IMR-90 (cell line): ENCODE measurements at regions not wholly inside any gene's neighbourhood (a gene's known extent, or its start where the extent isn't known, plus 50 kb on each side); places are given as distances from the start of the nearest gene placed in this dataset.

Experiments
- ATAC-seq: fragments of 200-7000 bp; cut with Tn5 transposase; 2 replicates; pipeline ENCODE4 v1.9.1; 2020; ENCODE audit warnings: low read depth, mild to moderate bottlenecking, moderate library complexity
- BruUV-seq: library from RNA; stranded (reverse); fragments of 400-500 nt; replicated peaks from 2 replicates; lab custom pipeline; 2021; lab: Mats Ljungman, UMichigan
- CTCF ChIA-PET: fragments of 300-600 bp; formaldehyde crosslinking; extraction: SDS; loops from one replicate; lab custom pipeline; 2021; ENCODE audit warnings: antibody characterized with exemption; lab: Yijun Ruan, JAX
- POLR2A ChIA-PET: fragments of 300-600 bp; sonication (Branson Sonifier 250); formaldehyde crosslinking; loops from one replicate; lab custom pipeline; 2022; ENCODE audit warnings: antibody characterized with exemption; ENCODE audit not compliant: unreplicated experiment; lab: Charles Lee
- DNase-seq: peaks from one replicate; pipeline ENCODE4 v3.0.0; 2013
- H2AFZ ChIP-seq: replicated peaks from 2 replicates; pipeline ENCODE3; 2013; ENCODE audit warnings: low read length, mild to moderate bottlenecking; ENCODE audit not compliant: poor library complexity
- H2AK5ac ChIP-seq: 2 replicates; pipeline ENCODE4 v1.6.1; 2013; ENCODE audit warnings: low read depth, low read length, inconsistent platforms
- H2AK9ac ChIP-seq: replicated peaks from 2 replicates; pipeline ENCODE3; 2013; ENCODE audit warnings: mild to moderate bottlenecking, low read depth, low read length, moderate library complexity; ENCODE audit not compliant: poor library complexity
- H2BK120ac ChIP-seq: 2 replicates; pipeline ENCODE4 v1.6.1; 2013; ENCODE audit warnings: low read depth, low read length, inconsistent platforms
- H2BK15ac ChIP-seq: 3 replicates; pipeline ENCODE4 v1.6.1; 2013; ENCODE audit warnings: low read depth, low read length, inconsistent platforms
- H2BK20ac ChIP-seq: 2 replicates; pipeline ENCODE4 v1.6.1; 2013; ENCODE audit warnings: low read depth, mild to moderate bottlenecking, inconsistent platforms, low read length, moderate library complexity
- H2BK5ac ChIP-seq: 2 replicates; pipeline ENCODE4 v1.6.1; 2013; ENCODE audit warnings: mild to moderate bottlenecking, low read depth, low read length, inconsistent platforms; ENCODE audit not compliant: poor library complexity, severe bottlenecking
- H3K14ac ChIP-seq: replicated peaks from 2 replicates; pipeline ENCODE4 v1.6.1; 2013; ENCODE audit warnings: low read depth, low read length, inconsistent platforms
- H3K18ac ChIP-seq: 2 replicates; pipeline ENCODE4 v1.6.1; 2013; ENCODE audit warnings: low read depth, low read length, control low read depth
- H3K23ac ChIP-seq: 2 replicates; pipeline ENCODE4 v1.6.1; 2013; ENCODE audit warnings: low read depth, low read length, inconsistent platforms
- H3K27ac ChIP-seq: 2 replicates; pipeline ENCODE4 v1.5.1; 2013; ENCODE audit warnings: mild to moderate bottlenecking, control low read depth, low read length; ENCODE audit not compliant: insufficient read depth
- H3K27me3 ChIP-seq: 2 replicates; pipeline ENCODE4 v1.6.1; 2013; ENCODE audit warnings: low read length; ENCODE audit not compliant: control insufficient read depth, insufficient read depth
- H3K36me3 ChIP-seq: 2 replicates; pipeline ENCODE4 v1.6.1; 2013; ENCODE audit warnings: low read length, mixed read lengths; ENCODE audit not compliant: control insufficient read depth, insufficient read depth
- H3K4ac ChIP-seq: 2 replicates; pipeline ENCODE4 v1.6.1; 2013; ENCODE audit warnings: low read depth, low read length, inconsistent platforms
- H3K4me1 ChIP-seq: 2 replicates; pipeline ENCODE4 v1.6.1; 2013; ENCODE audit warnings: low read length, mixed read lengths; ENCODE audit not compliant: control insufficient read depth, insufficient read depth
- H3K4me2 ChIP-seq: 2 replicates; pipeline ENCODE4 v1.6.1; 2013; ENCODE audit warnings: low read depth, mild to moderate bottlenecking, control low read depth, low read length, moderate library complexity
- H3K4me3 ChIP-seq: 2 replicates; pipeline ENCODE4 v1.5.1; 2013; ENCODE audit warnings: low read depth, mild to moderate bottlenecking, control low read depth, low read length, moderate library complexity; ENCODE audit not compliant: insufficient read depth
- H3K56ac ChIP-seq: 2 replicates; pipeline ENCODE4 v1.6.1; 2013; ENCODE audit warnings: low read length, inconsistent platforms; ENCODE audit not compliant: insufficient read depth; ENCODE audit errors: extremely low read depth
- H3K79me1 ChIP-seq, 2 experiments: 2 replicates each; pipeline ENCODE4 v1.6.1; 2013; ENCODE audit warnings: low read length in 2 of 2, inconsistent platforms in 1 of 2, low read depth in 1 of 2
- H3K9ac ChIP-seq: 2 replicates; pipeline ENCODE4 v1.6.1; 2013; ENCODE audit warnings: low read depth, low read length, control low read depth
- H3K9me1 ChIP-seq: 2 replicates; pipeline ENCODE4 v1.6.1; 2013; ENCODE audit warnings: low read length, inconsistent platforms; ENCODE audit not compliant: insufficient read depth
- H3K9me3 ChIP-seq: 2 replicates; pipeline ENCODE4 v1.6.1; 2013; ENCODE audit warnings: low read length; ENCODE audit not compliant: control insufficient read depth, insufficient read depth
- H4K20me1 ChIP-seq: 2 replicates; pipeline ENCODE4 v1.6.1; 2013; ENCODE audit warnings: low read length, inconsistent platforms; ENCODE audit not compliant: insufficient read depth
- H4K5ac ChIP-seq: 2 replicates; pipeline ENCODE4 v1.6.1; 2013; ENCODE audit warnings: mild to moderate bottlenecking, low read depth, low read length, control low read depth
- H4K8ac ChIP-seq, 2 experiments: 2 replicates each; pipeline ENCODE4 v1.6.1; 2013; ENCODE audit warnings: low read depth in 2 of 2, low read length in 2 of 2, control low read depth in 1 of 2, inconsistent platforms in 1 of 2
- H4K91ac ChIP-seq: 2 replicates; pipeline ENCODE4 v1.6.1; 2013; ENCODE audit warnings: low read depth, low read length, inconsistent platforms; ENCODE audit not compliant: insufficient read depth
- BHLHE40 ChIP-seq: fragments of 150-350 bp; IDR thresholded peaks from 2 replicates; pipeline ENCODE4 v1.6.1; 2016; ENCODE audit warnings: mild to moderate bottlenecking, low read depth, low read length
- CEBPB ChIP-seq: IDR thresholded peaks from 2 replicates; pipeline ENCODE4 v1.6.1; 2012; ENCODE audit warnings: low read depth, low read length, improper control_type of control experiment
- FOS ChIP-seq: fragments of 150-350 bp; IDR thresholded peaks from 2 replicates; pipeline ENCODE4 v1.6.1; 2016; ENCODE audit warnings: low read depth, low read length
- MAFK ChIP-seq: IDR thresholded peaks from 2 replicates; pipeline ENCODE4 v1.6.1; 2012; ENCODE audit warnings: low read depth, low read length, improper control_type of control experiment
- MAZ ChIP-seq: IDR thresholded peaks from 2 replicates; pipeline ENCODE4 v1.6.1; 2012; ENCODE audit warnings: low read depth, mild to moderate bottlenecking, low read length, improper control_type of control experiment, moderate library complexity, borderline replicate concordance
- MXI1 ChIP-seq: IDR thresholded peaks from 2 replicates; pipeline ENCODE4 v1.6.1; 2012; ENCODE audit warnings: low read depth, mild to moderate bottlenecking, low read length, moderate library complexity, borderline replicate concordance
- NFE2L2 ChIP-seq: fragments of 150-350 bp; IDR thresholded peaks from 2 replicates; pipeline ENCODE4 v1.6.1; 2016; ENCODE audit warnings: low read depth, mild to moderate bottlenecking, low read length
- POLR2A ChIP-seq: IDR thresholded peaks from 2 replicates; pipeline ENCODE4 v1.6.1; 2012; ENCODE audit warnings: mild to moderate bottlenecking, low read depth, low read length
- SMC3 ChIP-seq: fragments of 150-350 bp; IDR thresholded peaks from 2 replicates; pipeline ENCODE4 v1.6.1; 2016; ENCODE audit warnings: low read depth, mild to moderate bottlenecking, antibody characterized with exemption, low read length, moderate library complexity
- WGBS, 2 experiments: methylation state at CpG; one replicate each; pipeline versions ENCODE4 v1.1.5 to v1.1.7; 2013; ENCODE audit warnings: missing lambda C conversion rate in 2 of 2; ENCODE audit not compliant: insufficient read length in 1 of 2; ENCODE audit errors: extremely low coverage in 2 of 2; 5-methylcytosine and 5-hydroxymethylcytosine counted together
- dilution Hi-C: fragments of 300-500 bp; cut with HindIII; formaldehyde crosslinking; loops from one replicate; pipeline ENCODE4 v1.14.3; 2018; ENCODE audit warnings: low sequenced_read_pairs; ENCODE audit not compliant: unreplicated experiment
- in situ Hi-C: fragments of 300-500 bp; cut with MboI; formaldehyde crosslinking; loops from 3 replicates; pipeline ENCODE4 v1.14.3; 2019; ENCODE audit warnings: low sequenced_read_pairs, inconsistent platforms, mixed read lengths
- intact Hi-C: fragments of 100-400 bp; cut with micrococcal nuclease; formaldehyde crosslinking; loops from 2 replicates; pipeline ENCODE4 v1.10.0; 2022
- TF ChIP-seq, protein P1 (sequence below): fragments of 150-350 bp; IDR thresholded peaks from 2 replicates; pipeline ENCODE4 v1.6.1; 2017; ENCODE audit warnings: mild to moderate bottlenecking, antibody characterized with exemption, low read length, low read depth
- TF ChIP-seq, protein P2 (sequence below): conservative IDR thresholded peaks from 2 replicates; pipeline ENCODE4 v1.5.1; 2012; ENCODE audit warnings: mild to moderate bottlenecking, low read depth, low read length, improper control_type of control experiment
- TF ChIP-seq, protein P3 (sequence below): fragments of 150-350 bp; IDR thresholded peaks from 2 replicates; pipeline ENCODE4 v1.6.1; 2016; ENCODE audit warnings: low read depth, mild to moderate bottlenecking, low read length, moderate library complexity, borderline replicate concordance

DNA sequence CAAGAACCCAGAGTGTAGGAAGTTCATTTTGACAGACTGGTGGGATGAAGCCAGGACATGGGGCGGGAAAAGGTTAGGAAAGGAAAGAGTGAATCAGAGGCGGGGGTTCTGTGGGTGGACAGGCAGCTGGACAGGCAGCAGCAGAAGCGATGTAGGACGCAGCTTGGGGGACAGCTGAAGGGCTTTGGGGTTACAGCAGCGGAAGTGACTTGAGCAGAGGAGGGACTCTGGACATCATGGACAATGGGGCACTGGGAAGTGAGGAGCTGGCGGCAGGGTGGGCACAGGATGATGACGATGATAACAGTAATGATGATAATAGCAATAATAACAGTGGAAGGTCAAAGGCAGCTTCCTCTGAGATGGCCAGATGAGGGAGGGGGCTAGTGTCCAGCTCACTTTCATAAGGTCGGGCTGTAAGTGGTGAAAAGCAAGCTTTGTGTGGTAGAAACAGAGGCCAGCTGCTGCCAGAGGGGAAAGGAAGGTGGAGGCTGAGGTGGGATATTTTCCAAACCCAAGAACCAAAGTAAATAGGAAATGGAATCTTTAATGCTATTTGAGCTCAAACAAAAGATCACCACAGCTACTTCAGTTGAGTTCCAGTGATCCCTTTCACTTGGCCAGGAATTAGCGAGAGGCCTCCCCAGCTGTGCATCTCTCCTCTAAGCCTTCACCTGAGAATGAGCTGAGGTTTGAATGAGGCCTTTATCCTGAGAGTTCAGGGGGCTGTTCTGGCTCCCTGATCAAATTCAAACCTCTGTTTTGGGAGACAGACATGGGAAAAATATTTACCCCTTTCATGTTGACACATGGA, 433.5 kb downstream of the DHX35 start:
- Histone ChIP-seq H3K18ac (no peak overlapping the region), H3K4me2 (no peak overlapping the region), H3K9me3 (peaks cover 8% of the 10 kb centered on the region; the same call in 1 of the 2 replicates), H3K14ac (no peak overlapping the region), H3K56ac (no peak overlapping the region), H2BK20ac (no peak overlapping the region), H3K23ac (no peak overlapping the region), H2AK5ac (no peak overlapping the region), H4K5ac (no peak overlapping the region), H3K27ac (no peak overlapping the region), H2AFZ (no peak overlapping the region), H2BK15ac (no peak overlapping the region), H4K20me1 (no peaks in the 10 kb centered on the region), H2BK120ac (no peak overlapping the region), H4K8ac (no peak overlapping the region), H3K4ac (no peak overlapping the region), H2BK5ac (no peak overlapping the region), H3K36me3 (no peaks in the 10 kb centered on the region), H3K79me1 (no peaks in the 10 kb centered on the region), H3K9me1 (no peaks in the 10 kb centered on the region), H2AK9ac (no peak overlapping the region), H4K91ac (no peak overlapping the region), H3K4me1 (no peaks in the 10 kb centered on the region), H3K4me3 (no peak overlapping the region), H3K9ac (no peak overlapping the region), H3K27me3 (no peaks in the 10 kb centered on the region)
- ATAC-seq: no peak
- TF ChIP-seq, protein P1, sequence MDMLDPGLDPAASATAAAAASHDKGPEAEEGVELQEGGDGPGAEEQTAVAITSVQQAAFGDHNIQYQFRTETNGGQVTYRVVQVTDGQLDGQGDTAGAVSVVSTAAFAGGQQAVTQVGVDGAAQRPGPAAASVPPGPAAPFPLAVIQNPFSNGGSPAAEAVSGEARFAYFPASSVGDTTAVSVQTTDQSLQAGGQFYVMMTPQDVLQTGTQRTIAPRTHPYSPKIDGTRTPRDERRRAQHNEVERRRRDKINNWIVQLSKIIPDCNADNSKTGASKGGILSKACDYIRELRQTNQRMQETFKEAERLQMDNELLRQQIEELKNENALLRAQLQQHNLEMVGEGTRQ: no peak
- no peak for TF ChIP-seq SMC3
- TF ChIP-seq POLR2A: no peak
- TF ChIP-seq FOS: no peak
- no peak for TF ChIP-seq BHLHE40
- no peak for TF ChIP-seq NFE2L2
- no peak for TF ChIP-seq MAFK
- TF ChIP-seq MAZ: no peak
- TF ChIP-seq, protein P2, sequence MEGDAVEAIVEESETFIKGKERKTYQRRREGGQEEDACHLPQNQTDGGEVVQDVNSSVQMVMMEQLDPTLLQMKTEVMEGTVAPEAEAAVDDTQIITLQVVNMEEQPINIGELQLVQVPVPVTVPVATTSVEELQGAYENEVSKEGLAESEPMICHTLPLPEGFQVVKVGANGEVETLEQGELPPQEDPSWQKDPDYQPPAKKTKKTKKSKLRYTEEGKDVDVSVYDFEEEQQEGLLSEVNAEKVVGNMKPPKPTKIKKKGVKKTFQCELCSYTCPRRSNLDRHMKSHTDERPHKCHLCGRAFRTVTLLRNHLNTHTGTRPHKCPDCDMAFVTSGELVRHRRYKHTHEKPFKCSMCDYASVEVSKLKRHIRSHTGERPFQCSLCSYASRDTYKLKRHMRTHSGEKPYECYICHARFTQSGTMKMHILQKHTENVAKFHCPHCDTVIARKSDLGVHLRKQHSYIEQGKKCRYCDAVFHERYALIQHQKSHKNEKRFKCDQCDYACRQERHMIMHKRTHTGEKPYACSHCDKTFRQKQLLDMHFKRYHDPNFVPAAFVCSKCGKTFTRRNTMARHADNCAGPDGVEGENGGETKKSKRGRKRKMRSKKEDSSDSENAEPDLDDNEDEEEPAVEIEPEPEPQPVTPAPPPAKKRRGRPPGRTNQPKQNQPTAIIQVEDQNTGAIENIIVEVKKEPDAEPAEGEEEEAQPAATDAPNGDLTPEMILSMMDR: no peak
- TF ChIP-seq, protein P3, sequence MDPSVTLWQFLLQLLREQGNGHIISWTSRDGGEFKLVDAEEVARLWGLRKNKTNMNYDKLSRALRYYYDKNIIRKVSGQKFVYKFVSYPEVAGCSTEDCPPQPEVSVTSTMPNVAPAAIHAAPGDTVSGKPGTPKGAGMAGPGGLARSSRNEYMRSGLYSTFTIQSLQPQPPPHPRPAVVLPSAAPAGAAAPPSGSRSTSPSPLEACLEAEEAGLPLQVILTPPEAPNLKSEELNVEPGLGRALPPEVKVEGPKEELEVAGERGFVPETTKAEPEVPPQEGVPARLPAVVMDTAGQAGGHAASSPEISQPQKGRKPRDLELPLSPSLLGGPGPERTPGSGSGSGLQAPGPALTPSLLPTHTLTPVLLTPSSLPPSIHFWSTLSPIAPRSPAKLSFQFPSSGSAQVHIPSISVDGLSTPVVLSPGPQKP: no peak
- TF ChIP-seq CEBPB: no peak
- TF ChIP-seq MXI1: no peak
- 62% methylated on average over 5 of the region's 9 CpGs; no CpG with 5 or more reads in 1 of the 2 experiments for WGBS, 2 experiments
- no peak for DNase-seq
- CTCF ChIA-PET: no interaction called here
- intact Hi-C loops: no loop called here
- dilution Hi-C loops: no loop called here
- POLR2A ChIA-PET: no interaction called here
- no TSS peak for BruUV-seq
- in situ Hi-C loops: no loop called here
